Spleen (tissue), 11 donors: ENCODE measurements at regions not wholly inside any gene's neighbourhood (a gene's known extent, or its start where the extent isn't known, plus 50 kb on each side); places are given as distances from the start of the nearest gene placed in this dataset.

Experiments used
- DNase-seq: peaks from one replicate; pipeline ENCODE4 v3.0.0-alpha.2; 2020
- H3K27ac ChIP-seq, 8 donors: fragments of 200-600 bp; sonication (generic) in 7 of 8; 1 replicate in 4 of 8; 2 replicates in 4 of 8; pipeline versions ENCODE4 v1.5.0 to v1.8.0; 2016 to 2021; ENCODE audit warnings: inconsistent platforms in 4 of 8, mild to moderate bottlenecking in 4 of 8, moderate library complexity in 1 of 8
- H3K27me3 ChIP-seq, 7 donors: fragments of 200-600 bp; sonication (generic) in 6 of 7; replicated peaks in 1 of 7; 1 replicate in 4 of 7; 2 replicates in 3 of 7; pipeline versions ENCODE4 v1.5.0 to v1.8.0; 2016 to 2021; ENCODE audit warnings: inconsistent platforms in 3 of 7, mild to moderate bottlenecking in 1 of 7
- H3K36me3 ChIP-seq, 6 donors: fragments of 200-600 bp; sonication (generic) in 5 of 6; 1 replicate in 4 of 6; 2 replicates in 2 of 6; pipeline versions ENCODE4 v1.5.0 to v1.8.0; 2016 to 2021; ENCODE audit warnings: inconsistent platforms in 2 of 6
- H3K4me1 ChIP-seq, 6 donors: fragments of 200-600 bp; sonication (generic) in 5 of 6; 1 replicate in 3 of 6; 2 replicates in 3 of 6; pipeline versions ENCODE4 v1.5.0 to v1.8.0; 2016 to 2021; ENCODE audit warnings: inconsistent platforms in 3 of 6
- H3K4me3 ChIP-seq, 8 donors: fragments of 200-600 bp; sonication (generic) in 7 of 8; 1 replicate in 4 of 8; 2 replicates in 4 of 8; pipeline versions ENCODE4 v1.5.0 to v1.8.0; 2016 to 2021; ENCODE audit warnings: inconsistent platforms in 4 of 8, mild to moderate bottlenecking in 4 of 8, moderate library complexity in 2 of 8
- H3K9me3 ChIP-seq, 8 donors: fragments of 200-600 bp; sonication (generic) in 7 of 8; 1 replicate in 4 of 8; 2 replicates in 4 of 8; pipeline versions ENCODE4 v1.5.0 to v1.8.0; 2016 to 2021; ENCODE audit warnings: inconsistent platforms in 4 of 8
- CTCF ChIP-seq, 11 experiments: fragments of 200-600 bp in 7 of 11; fragments of 450-650 bp in 4 of 11; sonication (generic) in 4 of 11; IDR thresholded peaks in 8 of 11; conservative IDR thresholded peaks in 3 of 11; 1 replicate in 7 of 11; 2 replicates in 4 of 11; pipeline versions ENCODE4 v1.4.0 to v1.8.0; 2016 to 2021; ENCODE audit warnings: antibody characterized with exemption in 11 of 11, inconsistent platforms in 4 of 11, mild to moderate bottlenecking in 1 of 11
- POLR2A ChIP-seq, 3 donors: fragments of 450-650 bp; IDR thresholded peaks; one replicate each; pipeline ENCODE4 v1.5.1; 2017; ENCODE audit warnings: antibody characterized with exemption in 3 of 3, mild to moderate bottlenecking in 1 of 3
- POLR2AphosphoS5 ChIP-seq, 3 donors: sonication (generic); formaldehyde crosslinking; IDR thresholded peaks; one replicate each; pipeline ENCODE4 v1.5.1; 2017; ENCODE audit warnings: antibody characterized with exemption in 3 of 3
- WGBS, 5 donors: extraction: QIAGEN DNeasy Blood & Tissue Kit in 3 of 5; methylation state at CpG; one replicate each; pipeline versions ENCODE4 v1.1.5 to v1.1.7; 2013 to 2018; 5-methylcytosine and 5-hydroxymethylcytosine counted together
- intact Hi-C: fragments of 100-400 bp; cut with DNase I; formaldehyde crosslinking; loops from one replicate; pipeline ENCODE4 v1.15.0; 2023; ENCODE audit warnings: low total_unique reads
- donor health status: healthy with polysubstance abuse.
- donor health status: DM: no; HTN: no; CAD: no; lungs with moderate emphysema.
- donor health status: DM: no; HTN: no; CAD: no.
- donor health status: Bipolar disorder and iron deficiency.
- donor health status: healthy.
- donor health status: DM: no; HTN: no; CAD: no.
- donor health status: DM: yes; HTN: yes; CAD: no.

- no peak for TF ChIP-seq POLR2AphosphoS5 (IDR thresholded peaks at IDR 0.05)
- TF ChIP-seq POLR2A (IDR thresholded peaks at IDR 0.05) = no peak
- no peak for TF ChIP-seq CTCF (IDR thresholded peaks at IDR 0.05 in 8 of 11, conservative IDR thresholded peaks at IDR 0.05 in 3 of 11)
- intact Hi-C loops = no loop called here
- peaks cover 0 to 14% (median 6%) of the 10 kb centered on the region in 8 donors for H3K9me3 ChIP-seq
These were observed 741.3 kb upstream of the RAB6C start for GRCh38 chr2:129237966-129238725.

GRCh38 chr2:129239141-129239540, 740.3 kb upstream of the RAB6C start:
- Histone ChIP-seq H3K4me3 (no peak overlapping the region), H3K4me1 (no peaks in the 10 kb centered on the region), H3K36me3 (no peaks in the 10 kb centered on the region), H3K9me3 (peaks cover 0 to 14% (median 6%) of the 10 kb centered on the region in 8 donors), H3K27me3 (no peaks in the 10 kb centered on the region), H3K27ac (no peak overlapping the region)
- DNase-seq = no peak
- intact Hi-C loops = no loop called here
- WGBS, 5 donors = 84 to 98% (median 93%) methylated on average over 2 of the region's 2 CpGs
- TF ChIP-seq POLR2AphosphoS5 (IDR thresholded peaks at IDR 0.05) = no peak
- no peak for TF ChIP-seq CTCF (IDR thresholded peaks at IDR 0.05 in 8 of 11, conservative IDR thresholded peaks at IDR 0.05 in 3 of 11)
- TF ChIP-seq POLR2A (IDR thresholded peaks at IDR 0.05) = no peak

More at GRCh38 chr2:129237966-129238725, 741.3 kb upstream of the RAB6C start:
- Histone ChIP-seq H3K4me1 (no peaks in the 10 kb centered on the region), H3K27ac (no peak overlapping the region), H3K36me3 (no peaks in the 10 kb centered on the region), H3K27me3 (no peaks in the 10 kb centered on the region), H3K4me3 (no peak overlapping the region)
- WGBS, 5 donors = 91 to 96% (median 93%) methylated on average over 6 of the region's 6 CpGs
- no peak for DNase-seq

- Histone ChIP-seq H3K36me3 (no peaks in the 10 kb centered on the region), H3K4me1 (no peaks in the 10 kb centered on the region), H3K27me3 (no peaks in the 10 kb centered on the region), H3K9me3 (peaks cover 0 to 14% (median 6%) of the 10 kb centered on the region in 8 donors), H3K27ac (no peak overlapping the region), H3K4me3 (no peak overlapping the region)
- WGBS, 5 donors = 80 to 88% (median 84%) methylated on average over 3 of the region's 3 CpGs
- DNase-seq = no peak
- TF ChIP-seq CTCF (IDR thresholded peaks at IDR 0.05 in 8 of 11, conservative IDR thresholded peaks at IDR 0.05 in 3 of 11) (no peak), POLR2A (IDR thresholded peaks at IDR 0.05) (no peak), POLR2AphosphoS5 (IDR thresholded peaks at IDR 0.05) (no peak)
- intact Hi-C loops = no loop called here
These were observed 739.4 kb upstream of the RAB6C start for GRCh38 chr2:129240061-129240460.

- no peak for DNase-seq
- H3K36me3 ChIP-seq = no peaks in the 10 kb centered on the region
- H3K4me1 ChIP-seq = no peaks in the 10 kb centered on the region
- 76 to 94% (median 88%) methylated on average over 5 of the region's 5 CpGs for WGBS, 5 donors
- H3K4me3 ChIP-seq = no peak overlapping the region
- H3K27ac ChIP-seq = no peak overlapping the region
- H3K27me3 ChIP-seq = no peaks in the 10 kb centered on the region
- intact Hi-C loops = no loop called here
- peaks cover 0 to 8% (median 0%) of the 10 kb centered on the region in 8 donors for H3K9me3 ChIP-seq
- TF ChIP-seq POLR2A (IDR thresholded peaks at IDR 0.05) (no peak), POLR2AphosphoS5 (IDR thresholded peaks at IDR 0.05) (no peak), CTCF (IDR thresholded peaks at IDR 0.05 in 8 of 11, conservative IDR thresholded peaks at IDR 0.05 in 3 of 11) (no peak)
These were observed 737.2 kb upstream of the RAB6C start for GRCh38 chr2:129242269-129242668.
